ENCODE measurements at regions not wholly inside any gene's neighbourhood (a gene's known extent, or its start where the extent isn't known, plus 50 kb on each side); places are given as distances from the start of the nearest gene placed in this dataset.

DNA sequence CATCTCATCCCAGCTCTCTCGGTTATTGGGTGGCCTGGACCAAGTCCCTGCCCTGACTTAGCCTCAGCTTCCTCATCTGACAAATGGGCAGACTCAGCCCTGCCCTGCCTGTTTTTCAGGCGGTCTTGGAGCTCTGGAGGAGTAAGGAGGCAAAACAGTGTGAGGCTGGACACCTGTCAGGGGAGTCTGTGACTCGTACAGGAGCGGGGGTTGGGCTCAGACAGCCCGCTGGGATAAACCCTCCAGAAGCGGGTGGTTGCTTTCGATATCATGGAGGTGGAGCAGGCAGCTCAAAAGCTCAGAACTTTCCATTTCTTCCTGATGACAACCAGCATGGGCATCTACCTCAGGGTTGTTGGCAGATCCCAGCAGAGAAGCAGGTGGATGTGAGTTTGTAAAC lies 72.9 kb upstream of the GGTA1 start:
- no peak overlapping the region for H4K5ac ChIP-seq (ENCODE audit: insufficient read length, low read depth, low read length)
- ChIA-PET CTCF (ENCODE audit: partially characterized antibody) (interaction anchor here (0.7 to 8.4 kb wide), 11 partner anchors 9 to 123 kb away, joined by 3 to 57 read pairs (median 6); no protein-coding TSS in a partner anchor), POLR2A (ENCODE audit: partially characterized antibody) (interaction anchor here (1.6 kb wide), 1 partner anchor 9 kb away, joined by 3 read pairs; no protein-coding TSS in a partner anchor)
- no peak overlapping the region for H3K4ac ChIP-seq (replicated peaks; ENCODE audit: insufficient read length, low read depth, low read length)
- no peak overlapping the region for H2BK15ac ChIP-seq (ENCODE audit: low read length)
- H3K14ac ChIP-seq (ENCODE audit: insufficient read length): no peak overlapping the region
- H4K8ac ChIP-seq (ENCODE audit: extremely low read depth, insufficient read depth, low read length): no peak overlapping the region
- H3K23me2 ChIP-seq (ENCODE audit: low read depth, low read length): no peaks in the 10 kb centered on the region
- no peak for DNase-seq (ENCODE audit: low read depth in 1 of 2, low spot score in 2 of 2)
- no peaks in the 10 kb centered on the region for H3K36me3 ChIP-seq (ENCODE audit: control insufficient read depth in 2 of 4, insufficient read depth in 4 of 4, low read length in 3 of 4)
- no peaks in the 10 kb centered on the region; a peak in 2 of 7 replicates for H3K27me3 ChIP-seq (replicated peaks in 1 of 4; ENCODE audit: control insufficient read depth in 3 of 4, extremely low read depth in 1 of 4, insufficient read depth in 3 of 4, low read length in 3 of 4)
- H4K91ac ChIP-seq (replicated peaks; ENCODE audit: insufficient read length, low read length): no peak overlapping the region
- no peak overlapping the region for H2BK12ac ChIP-seq (ENCODE audit: low read depth, low read length)
- no peak overlapping the region for H3K4me2 ChIP-seq (ENCODE audit: insufficient read depth in 1 of 2, low read depth in 2 of 2, low read length in 2 of 2)
- H2BK5ac ChIP-seq (ENCODE audit: low read depth, low read length): no peak overlapping the region
- no peak for FAIRE-seq
- H3K23ac ChIP-seq (ENCODE audit: insufficient read length): no peak overlapping the region
- H3K4me1 ChIP-seq (replicated peaks in 1 of 4; ENCODE audit: control insufficient read depth in 3 of 4, insufficient read depth in 4 of 4, low read length in 3 of 4): peaks cover 0 to 7% (median 0%) of the 10 kb centered on the region in 4 experiments; a peak in 1 of 7 replicates
- H2BK120ac ChIP-seq (replicated peaks; ENCODE audit: low read depth, low read length): no peak overlapping the region
- whole genome bisulfite sequencing, 2 experiments (ENCODE audit: extremely low coverage in 1 of 2, insufficient coverage in 1 of 2, insufficient read length in 1 of 2, insufficient replicate concordance in 2 of 2, low coverage in 1 of 2, low lambda C conversion rate in 2 of 2, missing lambda C conversion rate in 1 of 2): 62% methylated on average over 6 of the region's 7 CpGs; no CpG with 5 or more reads in 1 of the 2 experiments
- no peak overlapping the region for H3K4me3 ChIP-seq (ENCODE audit: extremely low read depth in 1 of 4, insufficient read depth in 2 of 4, low read depth in 3 of 4, low read length in 4 of 4)
- H3K79me1 ChIP-seq (ENCODE audit: low read depth, low read length): no peaks in the 10 kb centered on the region
- H3K56ac ChIP-seq (replicated peaks; ENCODE audit: insufficient read length, low read depth, low read length): no peak overlapping the region
- no peak overlapping the region for H3K18ac ChIP-seq (ENCODE audit: extremely low read depth, low read length)
- no peaks in the 10 kb centered on the region for H3K79me2 ChIP-seq (ENCODE audit: control insufficient read depth in 1 of 2, insufficient read depth in 2 of 2, low read length in 2 of 2)
- H4K20me1 ChIP-seq (replicated peaks in 1 of 2; ENCODE audit: control insufficient read depth in 1 of 2, insufficient read depth in 2 of 2, low read length in 2 of 2): no peaks in the 10 kb centered on the region
- H2AK5ac ChIP-seq (ENCODE audit: low read depth, low read length): no peak overlapping the region
- H3K9ac ChIP-seq (replicated peaks in 1 of 4; ENCODE audit: extremely low read depth in 1 of 4, low read depth in 3 of 4, low read length in 3 of 4): no peak overlapping the region
- no peak overlapping the region for H3K27ac ChIP-seq (ENCODE audit: low read depth, low read length)
- no peak overlapping the region for H2AFZ ChIP-seq (ENCODE audit: low read length)
- no peak overlapping the region for H2BK20ac ChIP-seq (ENCODE audit: low read length)
- no peaks in the 10 kb centered on the region for H3K9me3 ChIP-seq (ENCODE audit: insufficient read depth in 2 of 2, low read depth in 1 of 2, low read length in 1 of 2)
- TF ChIP-seq POU5F1 (IDR thresholded peaks at IDR 0.05; ENCODE audit: low read depth, low read length) (no peak), JUND (IDR thresholded peaks at IDR 0.05; ENCODE audit: low read length) (no peak), CHD2 (IDR thresholded peaks at IDR 0.05; ENCODE audit: low read length) (no peak), SP2 (IDR thresholded peaks at IDR 0.05; ENCODE audit: low read length) (no peak), NANOG (IDR thresholded peaks at IDR 0.05; ENCODE audit: insufficient read depth, low read depth, low read length, poor library complexity, severe bottlenecking) (no peak), HDAC2 (IDR thresholded peaks at IDR 0.05; ENCODE audit: borderline replicate concordance in 1 of 2, low read depth in 2 of 2, low read length in 2 of 2) (no peak), RXRA (IDR thresholded peaks at IDR 0.05; ENCODE audit: insufficient read depth, low read depth, low read length) (no peak), CTBP2 (IDR thresholded peaks at IDR 0.05; ENCODE audit: borderline replicate concordance, insufficient read depth, insufficient read length, low read length) (no peak), CBX5 (IDR thresholded peaks at IDR 0.05; ENCODE audit: low read depth, low read length) (no peak), GABPA (IDR thresholded peaks at IDR 0.05; ENCODE audit: borderline replicate concordance, insufficient read depth, low read length) (no peak)
- TF ChIP-seq, protein P1, sequence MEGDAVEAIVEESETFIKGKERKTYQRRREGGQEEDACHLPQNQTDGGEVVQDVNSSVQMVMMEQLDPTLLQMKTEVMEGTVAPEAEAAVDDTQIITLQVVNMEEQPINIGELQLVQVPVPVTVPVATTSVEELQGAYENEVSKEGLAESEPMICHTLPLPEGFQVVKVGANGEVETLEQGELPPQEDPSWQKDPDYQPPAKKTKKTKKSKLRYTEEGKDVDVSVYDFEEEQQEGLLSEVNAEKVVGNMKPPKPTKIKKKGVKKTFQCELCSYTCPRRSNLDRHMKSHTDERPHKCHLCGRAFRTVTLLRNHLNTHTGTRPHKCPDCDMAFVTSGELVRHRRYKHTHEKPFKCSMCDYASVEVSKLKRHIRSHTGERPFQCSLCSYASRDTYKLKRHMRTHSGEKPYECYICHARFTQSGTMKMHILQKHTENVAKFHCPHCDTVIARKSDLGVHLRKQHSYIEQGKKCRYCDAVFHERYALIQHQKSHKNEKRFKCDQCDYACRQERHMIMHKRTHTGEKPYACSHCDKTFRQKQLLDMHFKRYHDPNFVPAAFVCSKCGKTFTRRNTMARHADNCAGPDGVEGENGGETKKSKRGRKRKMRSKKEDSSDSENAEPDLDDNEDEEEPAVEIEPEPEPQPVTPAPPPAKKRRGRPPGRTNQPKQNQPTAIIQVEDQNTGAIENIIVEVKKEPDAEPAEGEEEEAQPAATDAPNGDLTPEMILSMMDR (IDR thresholded peaks at IDR 0.05; ENCODE audit: control extremely low read depth in 1 of 3, insufficient read depth in 1 of 3, low read depth in 1 of 3, low read length in 3 of 3): no peak
